H1 (cell line): ENCODE measurements at regions not wholly inside any gene's neighbourhood (a gene's known extent, or its start where the extent isn't known, plus 50 kb on each side); places are given as distances from the start of the nearest gene placed in this dataset.

Experiments
- FOSL1 ChIP-seq: IDR thresholded peaks from 2 replicates; pipeline ENCODE4 v1.6.1; 2011; ENCODE audit warnings: mild to moderate bottlenecking, low read depth, low read length, moderate library complexity; ENCODE audit not compliant: insufficient read depth
- HDAC6 ChIP-seq: IDR thresholded peaks from one replicate; pipeline ENCODE4 v1.7.1; 2012; ENCODE audit warnings: low read depth, mild to moderate bottlenecking, inconsistent platforms, low read length, moderate library complexity
- POLR2A ChIP-seq, 2 experiments: IDR thresholded peaks; 1 replicate in 1 of 2; 2 replicates in 1 of 2; pipeline ENCODE4 v1.6.1; 2011; ENCODE audit warnings: low read depth in 2 of 2, low read length in 2 of 2, mild to moderate bottlenecking in 2 of 2; ENCODE audit errors: control extremely low read depth in 1 of 2
- YY1 ChIP-seq: IDR thresholded peaks from 2 replicates; pipeline ENCODE4 v1.6.1; 2011; ENCODE audit warnings: low read depth, mild to moderate bottlenecking, low read length
- TF ChIP-seq, protein P1 (sequence below), 3 experiments: IDR thresholded peaks; 1 replicate in 2 of 3; 2 replicates in 1 of 3; pipeline versions ENCODE4 v1.5.1 to v1.6.1; 2011; ENCODE audit warnings: low read length in 3 of 3, mild to moderate bottlenecking in 3 of 3, inconsistent platforms in 2 of 3, low read depth in 1 of 3, moderate library complexity in 1 of 3; ENCODE audit not compliant: insufficient read depth in 1 of 3; ENCODE audit errors: control extremely low read depth in 1 of 3

DNA sequence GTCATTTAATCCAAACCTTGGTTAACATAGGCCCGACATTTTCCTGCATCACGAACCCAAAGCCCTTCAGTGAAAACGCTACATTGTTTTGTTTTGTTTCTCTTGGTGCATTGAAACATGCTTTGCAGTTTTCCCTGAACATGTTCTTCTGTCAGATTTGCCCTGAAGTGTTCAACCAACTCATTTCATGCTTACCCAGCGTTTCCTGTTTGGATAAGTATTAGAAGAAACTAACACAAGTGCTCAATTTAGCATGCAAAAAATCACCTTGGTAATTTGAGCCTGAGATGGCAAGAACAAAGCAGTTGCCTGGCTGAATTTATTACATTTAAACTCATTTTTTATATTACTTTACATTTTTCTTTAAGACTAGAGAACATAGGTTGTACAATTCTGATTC lies 160.1 kb upstream of the VCX3A start:
- TF ChIP-seq, protein P1, sequence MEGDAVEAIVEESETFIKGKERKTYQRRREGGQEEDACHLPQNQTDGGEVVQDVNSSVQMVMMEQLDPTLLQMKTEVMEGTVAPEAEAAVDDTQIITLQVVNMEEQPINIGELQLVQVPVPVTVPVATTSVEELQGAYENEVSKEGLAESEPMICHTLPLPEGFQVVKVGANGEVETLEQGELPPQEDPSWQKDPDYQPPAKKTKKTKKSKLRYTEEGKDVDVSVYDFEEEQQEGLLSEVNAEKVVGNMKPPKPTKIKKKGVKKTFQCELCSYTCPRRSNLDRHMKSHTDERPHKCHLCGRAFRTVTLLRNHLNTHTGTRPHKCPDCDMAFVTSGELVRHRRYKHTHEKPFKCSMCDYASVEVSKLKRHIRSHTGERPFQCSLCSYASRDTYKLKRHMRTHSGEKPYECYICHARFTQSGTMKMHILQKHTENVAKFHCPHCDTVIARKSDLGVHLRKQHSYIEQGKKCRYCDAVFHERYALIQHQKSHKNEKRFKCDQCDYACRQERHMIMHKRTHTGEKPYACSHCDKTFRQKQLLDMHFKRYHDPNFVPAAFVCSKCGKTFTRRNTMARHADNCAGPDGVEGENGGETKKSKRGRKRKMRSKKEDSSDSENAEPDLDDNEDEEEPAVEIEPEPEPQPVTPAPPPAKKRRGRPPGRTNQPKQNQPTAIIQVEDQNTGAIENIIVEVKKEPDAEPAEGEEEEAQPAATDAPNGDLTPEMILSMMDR (IDR thresholded peaks at IDR 0.05; ENCODE audit: control extremely low read depth in 1 of 3, insufficient read depth in 1 of 3, low read depth in 1 of 3, low read length in 3 of 3), result no peak
- no peak for TF ChIP-seq FOSL1
- no peak for TF ChIP-seq YY1
- no peak for TF ChIP-seq HDAC6
- no peak for TF ChIP-seq POLR2A (IDR thresholded peaks at IDR 0.05; ENCODE audit: control extremely low read depth in 1 of 2, low read depth in 2 of 2, low read length in 2 of 2)
